ENCODE measurements at regions not wholly inside any gene's neighbourhood (a gene's known extent, or its start where the extent isn't known, plus 50 kb on each side); places are given as distances from the start of the nearest gene placed in this dataset.

DNA sequence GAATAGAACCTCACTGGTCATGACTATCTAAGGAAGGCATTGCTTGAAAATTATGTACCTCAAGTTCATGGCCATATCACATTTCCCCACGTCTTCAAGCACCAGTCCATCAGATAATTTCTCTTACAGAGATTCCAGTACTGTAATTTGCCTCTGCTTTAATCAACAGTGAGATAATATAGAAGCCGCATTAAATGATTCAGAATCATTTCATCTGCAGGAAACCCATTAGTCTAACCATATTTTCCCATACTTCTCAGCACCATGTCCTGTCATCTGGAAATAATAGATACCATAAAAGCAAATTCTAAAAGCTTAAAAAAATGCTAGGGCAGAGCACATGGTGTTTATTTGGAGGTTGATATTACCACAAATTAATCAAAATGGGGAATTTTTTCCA, 310.3 kb upstream of the SLIT2 start:
- ATAC-seq, result no peak
- TF ChIP-seq ZNF70 (CRISPR knock-in tag; IDR thresholded peaks at IDR 0.05), result 0 out of 2 replicates have a peak, but pooled peaks have one; percentile 15
- no peak for TF ChIP-seq ISL1 (CRISPR knock-in tag; IDR thresholded peaks at IDR 0.05)
- TF ChIP-seq TCF4 (CRISPR knock-in tag; IDR thresholded peaks at IDR 0.05; ENCODE audit: borderline replicate concordance), result peak; percentile 94
- no peak for TF ChIP-seq ZFP30 (CRISPR knock-in tag; IDR thresholded peaks at IDR 0.05)
- TF ChIP-seq SNAI2 (CRISPR knock-in tag; IDR thresholded peaks at IDR 0.05), result no peak
- 0 out of 2 replicates have a peak, but pooled peaks have one; percentile 33 for TF ChIP-seq ZNF8 (CRISPR knock-in tag; IDR thresholded peaks at IDR 0.05)
- no peak for TF ChIP-seq TSHZ2 (CRISPR knock-in tag; IDR thresholded peaks at IDR 0.05)

DNA sequence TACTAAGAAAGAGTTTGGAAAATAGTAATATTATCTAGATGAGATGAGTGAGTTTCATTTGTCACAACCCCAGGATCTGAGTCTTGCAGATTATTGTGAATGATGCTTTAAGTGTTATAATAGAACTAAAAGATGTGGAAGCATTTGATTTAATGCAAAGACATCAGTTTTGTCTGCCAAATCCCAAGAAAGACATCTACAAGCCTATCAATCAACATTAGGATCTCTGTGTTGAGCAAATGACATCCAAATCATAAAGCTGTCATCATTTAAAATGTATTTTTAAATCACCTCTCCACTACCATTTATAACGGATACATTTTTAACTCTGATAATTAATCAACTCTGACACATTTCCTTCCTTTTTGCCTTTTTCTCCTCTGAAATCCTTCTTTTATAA, 310.8 kb upstream of the SLIT2 start:
- no peak for ATAC-seq

DNA sequence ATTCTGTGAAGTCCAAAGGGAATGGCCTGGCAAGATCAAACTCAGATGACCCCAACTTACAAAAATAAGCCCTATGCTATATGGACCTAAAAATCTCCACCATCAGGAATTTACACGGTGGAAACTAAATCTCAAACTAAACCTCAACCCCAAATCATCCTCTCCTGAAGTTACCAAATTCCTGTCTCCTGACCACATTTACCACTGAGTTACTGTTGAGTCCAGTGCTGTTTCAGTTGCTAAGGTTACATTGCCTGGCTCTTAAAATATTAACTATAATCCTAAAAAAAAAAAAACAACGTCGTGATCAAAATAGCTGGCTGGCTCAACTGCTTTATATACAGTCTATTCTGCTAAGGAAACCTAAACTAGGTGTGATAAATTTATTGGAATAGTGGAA, 315.2 kb upstream of the SLIT2 start:
- peak; percentile 96 for ATAC-seq
- TF ChIP-seq ZFP30 (CRISPR knock-in tag; IDR thresholded peaks at IDR 0.05) (no peak), ISL1 (CRISPR knock-in tag; IDR thresholded peaks at IDR 0.05) (no peak), CSRNP3 (CRISPR knock-in tag; IDR thresholded peaks at IDR 0.05) (no peak), ZC3H10 (CRISPR knock-in tag; IDR thresholded peaks at IDR 0.05) (no peak), RARB (CRISPR knock-in tag; IDR thresholded peaks at IDR 0.05) (no peak), ZFP3 (CRISPR knock-in tag; IDR thresholded peaks at IDR 0.05) (no peak), TCF4 (CRISPR knock-in tag; IDR thresholded peaks at IDR 0.05; ENCODE audit: borderline replicate concordance) (no peak), OSR1 (CRISPR knock-in tag; IDR thresholded peaks at IDR 0.05) (no peak)

More for the DNA sequence above, 310.8 kb upstream of the SLIT2 start:
- no peak for TF ChIP-seq BACH2 (CRISPR knock-in tag; IDR thresholded peaks at IDR 0.05; ENCODE audit: borderline replicate concordance)
- no peak for TF ChIP-seq CSRNP3 (CRISPR knock-in tag; IDR thresholded peaks at IDR 0.05)
- TF ChIP-seq ZNF565 (CRISPR knock-in tag; conservative IDR thresholded peaks at IDR 0.05; ENCODE audit: low read depth), result no peak
- TF ChIP-seq, protein P1, sequence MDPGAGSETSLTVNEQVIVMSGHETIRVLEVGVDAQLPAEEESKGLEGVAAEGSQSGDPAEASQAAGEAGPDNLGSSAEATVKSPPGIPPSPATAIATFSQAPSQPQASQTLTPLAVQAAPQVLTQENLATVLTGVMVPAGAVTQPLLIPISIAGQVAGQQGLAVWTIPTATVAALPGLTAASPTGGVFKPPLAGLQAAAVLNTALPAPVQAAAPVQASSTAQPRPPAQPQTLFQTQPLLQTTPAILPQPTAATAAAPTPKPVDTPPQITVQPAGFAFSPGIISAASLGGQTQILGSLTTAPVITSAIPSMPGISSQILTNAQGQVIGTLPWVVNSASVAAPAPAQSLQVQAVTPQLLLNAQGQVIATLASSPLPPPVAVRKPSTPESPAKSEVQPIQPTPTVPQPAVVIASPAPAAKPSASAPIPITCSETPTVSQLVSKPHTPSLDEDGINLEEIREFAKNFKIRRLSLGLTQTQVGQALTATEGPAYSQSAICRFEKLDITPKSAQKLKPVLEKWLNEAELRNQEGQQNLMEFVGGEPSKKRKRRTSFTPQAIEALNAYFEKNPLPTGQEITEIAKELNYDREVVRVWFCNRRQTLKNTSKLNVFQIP (CRISPR knock-in tag; IDR thresholded peaks at IDR 0.05; ENCODE audit: borderline replicate concordance, low read depth), result no peak
- no peak for TF ChIP-seq TOX (CRISPR knock-in tag; IDR thresholded peaks at IDR 0.05; ENCODE audit: borderline replicate concordance)
- no peak for TF ChIP-seq ESRRG (CRISPR knock-in tag; IDR thresholded peaks at IDR 0.05)
- no peak for TF ChIP-seq GLIS3 (CRISPR knock-in tag; IDR thresholded peaks at IDR 0.05)
- TF ChIP-seq CREB5 (CRISPR knock-in tag; IDR thresholded peaks at IDR 0.05; ENCODE audit: low read depth), result no peak
- TF ChIP-seq ZC3H10 (CRISPR knock-in tag; IDR thresholded peaks at IDR 0.05), result no peak
- TF ChIP-seq PATZ1 (CRISPR knock-in tag; IDR thresholded peaks at IDR 0.05; ENCODE audit: borderline replicate concordance), result no peak
- TF ChIP-seq ZFP30 (CRISPR knock-in tag; IDR thresholded peaks at IDR 0.05), result no peak

Measured in SK-N-SH treated with all-trans-retinoic acid at 6 μM for 48 hours (cell line).